ENCODE measurements at regions not wholly inside any gene's neighbourhood (a gene's known extent, or its start where the extent isn't known, plus 50 kb on each side); places are given as distances from the start of the nearest gene placed in this dataset.

DNA sequence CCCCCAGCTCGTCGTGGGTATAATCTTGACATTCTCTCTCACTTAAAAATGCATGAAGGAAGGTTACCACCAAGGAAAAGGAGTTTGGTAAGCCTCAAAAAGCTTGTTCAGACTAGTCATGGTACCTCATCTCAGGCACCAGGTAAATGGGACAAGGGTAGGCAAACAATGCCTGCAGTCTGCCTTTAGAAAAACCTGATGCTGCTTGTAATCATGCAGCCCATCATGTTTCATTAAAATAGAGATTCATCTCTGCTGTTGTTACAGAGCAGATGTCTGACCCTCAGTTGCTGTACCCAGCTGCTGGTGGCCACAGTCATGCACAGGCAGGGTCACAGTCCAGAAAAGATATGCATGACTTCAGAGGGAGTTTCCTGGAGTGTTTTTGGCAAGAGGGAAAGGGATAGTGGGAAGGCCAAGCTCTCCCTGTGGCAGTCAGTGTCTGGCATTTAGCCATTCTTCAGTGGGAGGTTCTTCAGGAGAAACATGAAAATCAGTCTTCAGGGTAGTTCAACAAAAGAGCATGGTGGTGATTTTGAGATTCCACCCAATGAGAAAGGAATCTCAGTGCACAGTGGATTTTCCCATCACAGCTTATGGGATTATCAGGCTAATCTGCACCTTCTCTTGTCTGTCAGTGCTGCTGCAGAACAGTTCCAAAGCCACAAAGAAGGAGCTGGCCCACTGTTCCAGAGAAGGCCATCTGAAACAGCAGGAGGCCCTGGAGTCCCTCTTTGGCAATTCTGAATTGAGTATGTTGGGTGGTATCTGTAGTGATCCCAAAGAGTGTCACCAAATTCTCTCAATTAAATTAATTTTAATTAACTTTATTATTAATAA, 202.7 kb upstream of the FRMD6 start:
- TF ChIP-seq, protein P1, sequence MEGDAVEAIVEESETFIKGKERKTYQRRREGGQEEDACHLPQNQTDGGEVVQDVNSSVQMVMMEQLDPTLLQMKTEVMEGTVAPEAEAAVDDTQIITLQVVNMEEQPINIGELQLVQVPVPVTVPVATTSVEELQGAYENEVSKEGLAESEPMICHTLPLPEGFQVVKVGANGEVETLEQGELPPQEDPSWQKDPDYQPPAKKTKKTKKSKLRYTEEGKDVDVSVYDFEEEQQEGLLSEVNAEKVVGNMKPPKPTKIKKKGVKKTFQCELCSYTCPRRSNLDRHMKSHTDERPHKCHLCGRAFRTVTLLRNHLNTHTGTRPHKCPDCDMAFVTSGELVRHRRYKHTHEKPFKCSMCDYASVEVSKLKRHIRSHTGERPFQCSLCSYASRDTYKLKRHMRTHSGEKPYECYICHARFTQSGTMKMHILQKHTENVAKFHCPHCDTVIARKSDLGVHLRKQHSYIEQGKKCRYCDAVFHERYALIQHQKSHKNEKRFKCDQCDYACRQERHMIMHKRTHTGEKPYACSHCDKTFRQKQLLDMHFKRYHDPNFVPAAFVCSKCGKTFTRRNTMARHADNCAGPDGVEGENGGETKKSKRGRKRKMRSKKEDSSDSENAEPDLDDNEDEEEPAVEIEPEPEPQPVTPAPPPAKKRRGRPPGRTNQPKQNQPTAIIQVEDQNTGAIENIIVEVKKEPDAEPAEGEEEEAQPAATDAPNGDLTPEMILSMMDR (IDR thresholded peaks at IDR 0.05): no peak
- no peak for TF ChIP-seq POLR2AphosphoS5 (IDR thresholded peaks at IDR 0.05)

All from sigmoid colon (tissue), 4 donors.